ENCODE measurements at regions not wholly inside any gene's neighbourhood (a gene's known extent, or its start where the extent isn't known, plus 50 kb on each side); places are given as distances from the start of the nearest gene placed in this dataset.

- no peak for DNase-seq (ENCODE audit: low spot score)
Measured at GRCh38 chr15:31752905-31753304, 277.4 kb upstream of the CHRNA7 start.

- peak; percentile 10 for DNase-seq (ENCODE audit: low spot score)
Measured at GRCh38 chr15:31758126-31758525, 272.2 kb upstream of the CHRNA7 start.

- DNase-seq (ENCODE audit: low spot score) = no peak
Measured at GRCh38 chr15:31768055-31768454, 262.3 kb upstream of the CHRNA7 start.

GRCh38 chr15:31774045-31774444 is 256.3 kb upstream of the CHRNA7 start:
- DNase-seq (ENCODE audit: low spot score) = no peak

GRCh38 chr15:31776039-31776438 is 254.3 kb upstream of the CHRNA7 start:
- no peak for DNase-seq (ENCODE audit: low spot score)

GRCh38 chr15:31781261-31781660 is 249.1 kb upstream of the CHRNA7 start:
- no peak for DNase-seq (ENCODE audit: low spot score)

GRCh38 chr15:31782016-31782783 is 248.1 kb upstream of the CHRNA7 start:
- no peak for DNase-seq (ENCODE audit: low spot score)

- no peak for DNase-seq (ENCODE audit: low spot score)
Measured at GRCh38 chr15:31782951-31783350, 247.4 kb upstream of the CHRNA7 start.

- DNase-seq (ENCODE audit: low spot score) = no peak
Measured at GRCh38 chr15:31786360-31786759, 244.0 kb upstream of the CHRNA7 start.

- DNase-seq (ENCODE audit: low spot score) = no peak
Measured at GRCh38 chr15:31788104-31788503, 242.2 kb upstream of the CHRNA7 start.

- no peak for DNase-seq (ENCODE audit: low spot score)
Measured at GRCh38 chr15:31792611-31793199, 237.6 kb upstream of the CHRNA7 start.

GRCh38 chr15:31799319-31799714 is 231.0 kb upstream of the CHRNA7 start:
- no peak for DNase-seq (ENCODE audit: low spot score)

- DNase-seq (ENCODE audit: low spot score) = peak; percentile 11
Measured at GRCh38 chr15:31799715-31800321, 230.5 kb upstream of the CHRNA7 start.

GRCh38 chr15:31801152-31801551 is 229.2 kb upstream of the CHRNA7 start:
- no peak for DNase-seq (ENCODE audit: low spot score)

- DNase-seq (ENCODE audit: low spot score) = no peak
Measured at GRCh38 chr15:31802761-31803160, 227.6 kb upstream of the CHRNA7 start.

- DNase-seq (ENCODE audit: low spot score) = no peak
Measured at GRCh38 chr15:31803388-31803884, 226.9 kb upstream of the CHRNA7 start.

GRCh38 chr15:31805090-31805662 is 225.1 kb upstream of the CHRNA7 start:
- DNase-seq (ENCODE audit: low spot score) = no peak

- DNase-seq (ENCODE audit: low spot score) = no peak
Measured at GRCh38 chr15:31806106-31806505, 224.2 kb upstream of the CHRNA7 start.

- DNase-seq (ENCODE audit: low spot score) = no peak
Measured at GRCh38 chr15:31811641-31812040, 218.7 kb upstream of the CHRNA7 start.

GRCh38 chr15:31814082-31814481 is 216.2 kb upstream of the CHRNA7 start:
- DNase-seq (ENCODE audit: low spot score) = no peak

GRCh38 chr15:31815411-31816155 is 214.7 kb upstream of the CHRNA7 start:
- DNase-seq (ENCODE audit: low spot score) = no peak

- DNase-seq (ENCODE audit: low spot score) = no peak
Measured at GRCh38 chr15:31822463-31822862, 207.9 kb upstream of the CHRNA7 start.

All from A172 (cell line).